ENCODE measurements at regions not wholly inside any gene's neighbourhood (a gene's known extent, or its start where the extent isn't known, plus 50 kb on each side); places are given as distances from the start of the nearest gene placed in this dataset.
A peak's percentile ranks its signal among the peaks of the same experiment; 100 is the strongest.

GRCh38 chr12:95395696-95396095, 78.3 kb upstream of the METAP2 start:
- DNase-seq (no peak), ATAC-seq (ENCODE audit: low read depth in 2 of 2) (no peak)
- H3K9me3 ChIP-seq (ENCODE audit: control insufficient read depth in 2 of 2, low read length in 2 of 2), result peaks cover 0 to 2% of the 10 kb centered on the region in 2 experiments
- Mint-ChIP-seq H3K9me3 (peaks cover 0 to 10% (median 4%) of the 10 kb centered on the region in 7 donors), H3K4me1 (no peaks in the 10 kb centered on the region), H3K36me3 (no peaks in the 10 kb centered on the region), H3K27ac (no peak overlapping the region), H3K27me3 (peaks cover 18% of the 10 kb centered on the region), H3K4me3 (no peak overlapping the region)
- H3K27ac ChIP-seq (ENCODE audit: insufficient read depth, low read length, poor library complexity, severe bottlenecking), result no peak overlapping the region
- no peaks in the 10 kb centered on the region for H3K4me1 ChIP-seq (ENCODE audit: control insufficient read depth, insufficient read depth, low read length, poor library complexity, severe bottlenecking)
- no peak overlapping the region for H3K4me3 ChIP-seq (ENCODE audit: low read depth, low read length)
- H3K36me3 ChIP-seq (ENCODE audit: control insufficient read depth, insufficient read depth, low read length), result no peaks in the 10 kb centered on the region
- peaks cover 2% of the 10 kb centered on the region for H3K27me3 ChIP-seq (ENCODE audit: control insufficient read depth, insufficient read depth, low read length)

- peaks cover 0 to 10% (median 4%) of the 10 kb centered on the region in 7 donors for H3K9me3 Mint-ChIP-seq
- DNase-seq (no peak), ATAC-seq (ENCODE audit: low read depth in 2 of 2) (no peak)
- H3K27me3 ChIP-seq (ENCODE audit: control insufficient read depth, insufficient read depth, low read length), result peaks cover 2% of the 10 kb centered on the region
- H3K9me3 ChIP-seq (ENCODE audit: control insufficient read depth in 2 of 2, low read length in 2 of 2), result peaks cover 0 to 2% of the 10 kb centered on the region in 2 experiments
- no peak overlapping the region for H3K4me3 ChIP-seq (ENCODE audit: low read depth, low read length)
- H3K4me3 Mint-ChIP-seq, result no peak overlapping the region
- no peaks in the 10 kb centered on the region for H3K4me1 Mint-ChIP-seq
- H3K4me1 ChIP-seq (ENCODE audit: control insufficient read depth, insufficient read depth, low read length, poor library complexity, severe bottlenecking), result no peaks in the 10 kb centered on the region
- no peak overlapping the region for H3K27ac Mint-ChIP-seq
- H3K36me3 Mint-ChIP-seq, result no peaks in the 10 kb centered on the region
- H3K27ac ChIP-seq (ENCODE audit: insufficient read depth, low read length, poor library complexity, severe bottlenecking), result no peak overlapping the region
- no peaks in the 10 kb centered on the region for H3K36me3 ChIP-seq (ENCODE audit: control insufficient read depth, insufficient read depth, low read length)
- H3K27me3 Mint-ChIP-seq, result peaks cover 21% of the 10 kb centered on the region
Measured at GRCh38 chr12:95396849-95397468, 77.0 kb upstream of the METAP2 start.

- no peak overlapping the region for H3K4me3 ChIP-seq (ENCODE audit: low read depth, low read length)
- Mint-ChIP-seq H3K27ac (no peak overlapping the region), H3K9me3 (peaks cover 0 to 10% (median 4%) of the 10 kb centered on the region in 7 donors), H3K27me3 (peaks cover 21% of the 10 kb centered on the region), H3K4me3 (no peak overlapping the region), H3K36me3 (no peaks in the 10 kb centered on the region), H3K4me1 (no peaks in the 10 kb centered on the region)
- no peak overlapping the region for H3K27ac ChIP-seq (ENCODE audit: insufficient read depth, low read length, poor library complexity, severe bottlenecking)
- ATAC-seq (ENCODE audit: low read depth in 2 of 2) (no peak), DNase-seq (no peak)
- peaks cover 2% of the 10 kb centered on the region for H3K27me3 ChIP-seq (ENCODE audit: control insufficient read depth, insufficient read depth, low read length)
- H3K4me1 ChIP-seq (ENCODE audit: control insufficient read depth, insufficient read depth, low read length, poor library complexity, severe bottlenecking), result no peaks in the 10 kb centered on the region
- no peaks in the 10 kb centered on the region for H3K36me3 ChIP-seq (ENCODE audit: control insufficient read depth, insufficient read depth, low read length)
- H3K9me3 ChIP-seq (ENCODE audit: control insufficient read depth in 2 of 2, low read length in 2 of 2), result peaks cover 0 to 2% of the 10 kb centered on the region in 2 experiments
Measured at GRCh38 chr12:95397571-95397970, 76.4 kb upstream of the METAP2 start.

GRCh38 chr12:95402096-95402495, 71.9 kb upstream of the METAP2 start:
- Mint-ChIP-seq H3K4me3 (no peak overlapping the region), H3K27ac (no peak overlapping the region), H3K9me3 (peaks cover 0 to 2% (median 0%) of the 10 kb centered on the region in 7 donors), H3K36me3 (no peaks in the 10 kb centered on the region), H3K27me3 (peaks cover 14% of the 10 kb centered on the region), H3K4me1 (no peaks in the 10 kb centered on the region)
- Histone ChIP-seq H3K36me3 (ENCODE audit: control insufficient read depth, insufficient read depth, low read length) (no peaks in the 10 kb centered on the region), H3K4me3 (ENCODE audit: low read depth, low read length) (no peak overlapping the region), H3K4me1 (ENCODE audit: control insufficient read depth, insufficient read depth, low read length, poor library complexity, severe bottlenecking) (no peaks in the 10 kb centered on the region), H3K27me3 (ENCODE audit: control insufficient read depth, insufficient read depth, low read length) (peaks cover 2% of the 10 kb centered on the region), H3K27ac (ENCODE audit: insufficient read depth, low read length, poor library complexity, severe bottlenecking) (no peak overlapping the region), H3K9me3 (ENCODE audit: control insufficient read depth in 2 of 2, low read length in 2 of 2) (no peaks in the 10 kb centered on the region)
- DNase-seq (no peak), ATAC-seq (ENCODE audit: low read depth in 2 of 2) (no peak)

GRCh38 chr12:95408201-95408600, 65.8 kb upstream of the METAP2 start:
- no peak overlapping the region for H3K27ac ChIP-seq (ENCODE audit: insufficient read depth, low read length, poor library complexity, severe bottlenecking)
- no peaks in the 10 kb centered on the region for H3K4me1 Mint-ChIP-seq
- no peak for ATAC-seq (ENCODE audit: low read depth in 2 of 2)

GRCh38 chr12:95411057-95411456, 62.9 kb upstream of the METAP2 start:
- H3K4me3 ChIP-seq (ENCODE audit: low read depth, low read length), result no peak overlapping the region
- H3K4me3 Mint-ChIP-seq, result peak overlapping the region in 1 of 4 donors; percentile 22
- H3K4me1 ChIP-seq (ENCODE audit: control insufficient read depth, insufficient read depth, low read length, poor library complexity, severe bottlenecking), result no peaks in the 10 kb centered on the region
- H3K9me3 ChIP-seq (ENCODE audit: control insufficient read depth in 2 of 2, low read length in 2 of 2), result no peaks in the 10 kb centered on the region
- H3K27me3 Mint-ChIP-seq, result peaks cover 19% of the 10 kb centered on the region
- H3K27ac ChIP-seq (ENCODE audit: insufficient read depth, low read length, poor library complexity, severe bottlenecking), result no peak overlapping the region
- ATAC-seq (ENCODE audit: low read depth in 2 of 2) (no peak), DNase-seq (no peak)
- no peaks in the 10 kb centered on the region for H3K9me3 Mint-ChIP-seq
- no peaks in the 10 kb centered on the region for H3K36me3 ChIP-seq (ENCODE audit: control insufficient read depth, insufficient read depth, low read length)
- H3K4me1 Mint-ChIP-seq, result no peaks in the 10 kb centered on the region
- H3K36me3 Mint-ChIP-seq, result no peaks in the 10 kb centered on the region
- H3K27me3 ChIP-seq (ENCODE audit: control insufficient read depth, insufficient read depth, low read length), result peaks cover 3% of the 10 kb centered on the region
- H3K27ac Mint-ChIP-seq, result no peak overlapping the region

More at GRCh38 chr12:95408201-95408600, 65.8 kb upstream of the METAP2 start:
- Mint-ChIP-seq H3K36me3 (no peaks in the 10 kb centered on the region), H3K9me3 (no peaks in the 10 kb centered on the region), H3K27ac (no peak overlapping the region), H3K4me3 (no peak overlapping the region), H3K27me3 (peaks cover 19% of the 10 kb centered on the region)
- Histone ChIP-seq H3K27me3 (ENCODE audit: control insufficient read depth, insufficient read depth, low read length) (no peaks in the 10 kb centered on the region), H3K4me1 (ENCODE audit: control insufficient read depth, insufficient read depth, low read length, poor library complexity, severe bottlenecking) (no peaks in the 10 kb centered on the region), H3K4me3 (ENCODE audit: low read depth, low read length) (no peak overlapping the region), H3K36me3 (ENCODE audit: control insufficient read depth, insufficient read depth, low read length) (no peaks in the 10 kb centered on the region), H3K9me3 (ENCODE audit: control insufficient read depth in 2 of 2, low read length in 2 of 2) (no peaks in the 10 kb centered on the region)
- no peak for DNase-seq

GRCh38 chr12:95411466-95411865, 62.5 kb upstream of the METAP2 start:
- Mint-ChIP-seq H3K27ac (no peak overlapping the region), H3K9me3 (no peaks in the 10 kb centered on the region), H3K4me3 (peak overlapping the region in 1 of 4 donors; percentile 22), H3K27me3 (peaks cover 19% of the 10 kb centered on the region), H3K36me3 (no peaks in the 10 kb centered on the region), H3K4me1 (no peaks in the 10 kb centered on the region)
- DNase-seq (no peak), ATAC-seq (ENCODE audit: low read depth in 2 of 2) (no peak)
- Histone ChIP-seq H3K4me1 (ENCODE audit: control insufficient read depth, insufficient read depth, low read length, poor library complexity, severe bottlenecking) (no peaks in the 10 kb centered on the region), H3K27me3 (ENCODE audit: control insufficient read depth, insufficient read depth, low read length) (peaks cover 3% of the 10 kb centered on the region), H3K36me3 (ENCODE audit: control insufficient read depth, insufficient read depth, low read length) (no peaks in the 10 kb centered on the region), H3K4me3 (ENCODE audit: low read depth, low read length) (no peak overlapping the region), H3K27ac (ENCODE audit: insufficient read depth, low read length, poor library complexity, severe bottlenecking) (no peak overlapping the region), H3K9me3 (ENCODE audit: control insufficient read depth in 2 of 2, low read length in 2 of 2) (no peaks in the 10 kb centered on the region)
